ENCODE measurements at regions not wholly inside any gene's neighbourhood (a gene's known extent, or its start where the extent isn't known, plus 50 kb on each side); places are given as distances from the start of the nearest gene placed in this dataset.
A peak's percentile ranks its signal among the peaks of the same experiment; 100 is the strongest.

- Histone ChIP-seq H2BK5ac (ENCODE audit: low read depth, low read length) (no peak overlapping the region; the same call in 1 of the 2 replicates), H3K9ac (replicated peaks in 1 of 4; ENCODE audit: extremely low read depth in 1 of 4, low read depth in 3 of 4, low read length in 3 of 4) (no peak overlapping the region), H4K8ac (ENCODE audit: extremely low read depth, insufficient read depth, low read length) (no peak overlapping the region), H3K18ac (ENCODE audit: extremely low read depth, low read length) (no peak overlapping the region), H3K9me3 (ENCODE audit: insufficient read depth in 2 of 2, low read depth in 1 of 2, low read length in 1 of 2) (no peaks in the 10 kb centered on the region), H2BK15ac (ENCODE audit: low read length) (no peak overlapping the region), H3K4me1 (replicated peaks in 1 of 4; ENCODE audit: control insufficient read depth in 3 of 4, insufficient read depth in 4 of 4, low read length in 3 of 4) (peaks cover 0 to 2% (median 0%) of the 10 kb centered on the region in 4 experiments; a peak in 1 of 7 replicates), H3K27me3 (replicated peaks in 1 of 4; ENCODE audit: control insufficient read depth in 3 of 4, extremely low read depth in 1 of 4, insufficient read depth in 3 of 4, low read length in 3 of 4) (no peaks in the 10 kb centered on the region), H3K79me1 (ENCODE audit: low read depth, low read length) (no peaks in the 10 kb centered on the region), H3K4me2 (ENCODE audit: insufficient read depth in 1 of 2, low read depth in 2 of 2, low read length in 2 of 2) (no peak overlapping the region), H3K4ac (replicated peaks; ENCODE audit: insufficient read length, low read depth, low read length) (no peak overlapping the region), H4K91ac (replicated peaks; ENCODE audit: insufficient read length, low read length) (no peak overlapping the region), H3K56ac (replicated peaks; ENCODE audit: insufficient read length, low read depth, low read length) (no peak overlapping the region), H2BK12ac (ENCODE audit: low read depth, low read length) (no peak overlapping the region), H4K20me1 (replicated peaks in 1 of 2; ENCODE audit: control insufficient read depth in 1 of 2, insufficient read depth in 2 of 2, low read length in 2 of 2) (no peaks in the 10 kb centered on the region), H3K23ac (ENCODE audit: insufficient read length) (no peak overlapping the region), H2AK5ac (ENCODE audit: low read depth, low read length) (no peak overlapping the region), H2BK120ac (replicated peaks; ENCODE audit: low read depth, low read length) (no peak overlapping the region), H3K14ac (ENCODE audit: insufficient read length) (no peak overlapping the region), H2BK20ac (ENCODE audit: low read length) (no peak overlapping the region; the same call in 1 of the 2 replicates), H3K79me2 (ENCODE audit: control insufficient read depth in 1 of 2, insufficient read depth in 2 of 2, low read length in 2 of 2) (no peaks in the 10 kb centered on the region), H4K5ac (ENCODE audit: insufficient read length, low read depth, low read length) (no peak overlapping the region), H3K23me2 (ENCODE audit: low read depth, low read length) (no peaks in the 10 kb centered on the region), H3K4me3 (ENCODE audit: extremely low read depth in 1 of 4, insufficient read depth in 2 of 4, low read depth in 3 of 4, low read length in 4 of 4) (no peak overlapping the region), H3K36me3 (ENCODE audit: control insufficient read depth in 2 of 4, insufficient read depth in 4 of 4, low read length in 3 of 4) (no peaks in the 10 kb centered on the region), H2AFZ (ENCODE audit: low read length) (no peak overlapping the region), H3K27ac (ENCODE audit: low read depth, low read length) (no peak overlapping the region)
- WGBS, 2 experiments (ENCODE audit: extremely low coverage in 1 of 2, insufficient coverage in 1 of 2, insufficient read length in 1 of 2, insufficient replicate concordance in 2 of 2, low coverage in 1 of 2, low lambda C conversion rate in 2 of 2, missing lambda C conversion rate in 1 of 2) = 67% methylated on average over 19 of the region's 19 CpGs; no CpG with 5 or more reads in 1 of the 2 experiments
- POLR2A ChIA-PET (ENCODE audit: partially characterized antibody) = interaction anchor here (0.6 to 0.9 kb wide), 3 partner anchors 82 to 211 kb away, joined by 3 to 4 read pairs (median 3); partner anchors contain the start of gene CDC45
- DNase-seq (ENCODE audit: low read depth in 1 of 2, low spot score in 2 of 2) (peak in 1 of 2 experiments; percentile 78), FAIRE-seq (peak; percentile 42)
- CTCF ChIA-PET (ENCODE audit: partially characterized antibody) = interaction anchor here (0.6 to 6.3 kb wide), 52 partner anchors 9 to 488 kb away, joined by 3 to 56 read pairs (median 4); partner anchors contain the start of gene ESS2
- no peak for TF ChIP-seq YY1 (IDR thresholded peaks at IDR 0.05; ENCODE audit: low read depth, low read length)
- TF ChIP-seq GABPA (IDR thresholded peaks at IDR 0.05; ENCODE audit: borderline replicate concordance, insufficient read depth, low read length) = peak; percentile 38; the same call in 1 of the 2 replicates
- TF ChIP-seq, protein P1, sequence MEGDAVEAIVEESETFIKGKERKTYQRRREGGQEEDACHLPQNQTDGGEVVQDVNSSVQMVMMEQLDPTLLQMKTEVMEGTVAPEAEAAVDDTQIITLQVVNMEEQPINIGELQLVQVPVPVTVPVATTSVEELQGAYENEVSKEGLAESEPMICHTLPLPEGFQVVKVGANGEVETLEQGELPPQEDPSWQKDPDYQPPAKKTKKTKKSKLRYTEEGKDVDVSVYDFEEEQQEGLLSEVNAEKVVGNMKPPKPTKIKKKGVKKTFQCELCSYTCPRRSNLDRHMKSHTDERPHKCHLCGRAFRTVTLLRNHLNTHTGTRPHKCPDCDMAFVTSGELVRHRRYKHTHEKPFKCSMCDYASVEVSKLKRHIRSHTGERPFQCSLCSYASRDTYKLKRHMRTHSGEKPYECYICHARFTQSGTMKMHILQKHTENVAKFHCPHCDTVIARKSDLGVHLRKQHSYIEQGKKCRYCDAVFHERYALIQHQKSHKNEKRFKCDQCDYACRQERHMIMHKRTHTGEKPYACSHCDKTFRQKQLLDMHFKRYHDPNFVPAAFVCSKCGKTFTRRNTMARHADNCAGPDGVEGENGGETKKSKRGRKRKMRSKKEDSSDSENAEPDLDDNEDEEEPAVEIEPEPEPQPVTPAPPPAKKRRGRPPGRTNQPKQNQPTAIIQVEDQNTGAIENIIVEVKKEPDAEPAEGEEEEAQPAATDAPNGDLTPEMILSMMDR (IDR thresholded peaks at IDR 0.05; ENCODE audit: control extremely low read depth in 1 of 3, insufficient read depth in 1 of 3, low read depth in 1 of 3, low read length in 3 of 3) = peak; percentile 68 to 77 (median 77)
- peak; percentile 43 to 60; a peak in 3 of 4 replicates for TF ChIP-seq RAD21 (IDR thresholded peaks at IDR 0.05 in 1 of 2, conservative IDR thresholded peaks at IDR 0.05 in 1 of 2; ENCODE audit: low read depth in 2 of 2, low read length in 2 of 2)
- no peak for TF ChIP-seq CBX5 (IDR thresholded peaks at IDR 0.05; ENCODE audit: low read depth, low read length)
- no peak for TF ChIP-seq EP300 (IDR thresholded peaks at IDR 0.05; ENCODE audit: borderline replicate concordance in 1 of 2, low read depth in 2 of 2, low read length in 2 of 2)
- TF ChIP-seq, protein P2, sequence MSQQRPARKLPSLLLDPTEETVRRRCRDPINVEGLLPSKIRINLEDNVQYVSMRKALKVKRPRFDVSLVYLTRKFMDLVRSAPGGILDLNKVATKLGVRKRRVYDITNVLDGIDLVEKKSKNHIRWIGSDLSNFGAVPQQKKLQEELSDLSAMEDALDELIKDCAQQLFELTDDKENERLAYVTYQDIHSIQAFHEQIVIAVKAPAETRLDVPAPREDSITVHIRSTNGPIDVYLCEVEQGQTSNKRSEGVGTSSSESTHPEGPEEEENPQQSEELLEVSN (IDR thresholded peaks at IDR 0.05) = no peak
- TF ChIP-seq SP1 (IDR thresholded peaks at IDR 0.05; ENCODE audit: low read depth, low read length) = 0 out of 2 replicates have a peak, but pooled peaks have one; percentile 7
Measured at GRCh38 chr22:19631899-19632667, 82.2 kb upstream of the SEPTIN5 start.

All from H1 (cell line).